PC-9 (cell line): ENCODE measurements at regions not wholly inside any gene's neighbourhood (a gene's known extent, or its start where the extent isn't known, plus 50 kb on each side); places are given as distances from the start of the nearest gene placed in this dataset.
A peak's percentile ranks its signal among the peaks of the same experiment; 100 is the strongest.
"Not testable (repeated sequence)": the region's sequence is repeated elsewhere in the genome, so short reads cannot be mapped to it uniquely, and the experiment has no call there.

Source experiments
- BruUV-seq: library from RNA; stranded (reverse); fragments of 400-500 nt; replicated peaks from 2 replicates; lab custom pipeline; 2021; lab: Mats Ljungman, UMichigan
- CTCF ChIA-PET: fragments of 300-600 bp; sonication (Branson Sonifier 250); formaldehyde crosslinking; loops from one replicate; lab custom pipeline; 2022; ENCODE audit warnings: antibody characterized with exemption; lab: Charles Lee
- POLR2A ChIA-PET: fragments of 300-600 bp; sonication (Branson Sonifier 250); formaldehyde crosslinking; loops from one replicate; lab custom pipeline; 2022; ENCODE audit warnings: antibody characterized with exemption; ENCODE audit not compliant: unreplicated experiment; lab: Charles Lee
- DNase-seq, 2 experiments: peaks; one replicate each; pipeline versions ENCODE4 v3.0.0 to v3.0.0-alpha.2; 2015 to 2022; ENCODE audit warnings: mixed read lengths in 1 of 2
- H2AFZ ChIP-seq: fragments of 200-600 bp; sonication (generic); 2 replicates; pipeline ENCODE4 v1.8.1; 2017; ENCODE audit warnings: antibody characterized with exemption
- H3F3A ChIP-seq: fragments of 200-600 bp; sonication (generic); 2 replicates; pipeline ENCODE4 v1.8.1; 2017; ENCODE audit warnings: antibody characterized with exemption, mild to moderate bottlenecking, low read depth; ENCODE audit not compliant: insufficient read depth
- H3K27ac ChIP-seq: fragments of 200-600 bp; sonication (generic); 2 replicates; pipeline ENCODE4 v1.6.1; 2016; ENCODE audit warnings: mixed run types
- H3K27me3 ChIP-seq: fragments of 200-600 bp; sonication (generic); 2 replicates; pipeline ENCODE4 v1.6.1; 2016; ENCODE audit warnings: low read depth, mixed run types; ENCODE audit not compliant: insufficient read depth
- H3K36me3 ChIP-seq: fragments of 200-600 bp; sonication (generic); 2 replicates; pipeline ENCODE4 v1.6.1; 2016; ENCODE audit warnings: low read depth, mixed run types
- H3K4me1 ChIP-seq: fragments of 200-600 bp; sonication (generic); replicated peaks from 2 replicates; pipeline ENCODE4 v1.6.1; 2016; ENCODE audit warnings: mixed run types; ENCODE audit not compliant: insufficient read depth
- H3K4me2 ChIP-seq: fragments of 200-600 bp; sonication (generic); 2 replicates; pipeline ENCODE4 v1.6.1; 2017; ENCODE audit warnings: mixed run types
- H3K4me3 ChIP-seq: fragments of 200-600 bp; sonication (generic); 2 replicates; pipeline ENCODE4 v1.6.1; 2016; ENCODE audit warnings: mixed run types
- H3K79me2 ChIP-seq: fragments of 200-600 bp; sonication (generic); 2 replicates; pipeline ENCODE4 v1.6.1; 2017; ENCODE audit warnings: low read depth, mixed run types
- H3K9me2 ChIP-seq: fragments of 200-600 bp; sonication (generic); 2 replicates; pipeline ENCODE4 v1.8.1; 2017; ENCODE audit warnings: mild to moderate bottlenecking; ENCODE audit not compliant: insufficient read depth
- H3K9me3 ChIP-seq: fragments of 200-600 bp; sonication (generic); 2 replicates; pipeline ENCODE4 v1.8.1; 2016; ENCODE audit warnings: low read depth; ENCODE audit not compliant: insufficient read depth
- H4K20me1 ChIP-seq: fragments of 200-600 bp; sonication (generic); 2 replicates; pipeline ENCODE4 v1.8.1; 2017; ENCODE audit not compliant: insufficient read depth
- CTCF ChIP-seq: fragments of 200-600 bp; sonication (generic); conservative IDR thresholded peaks from 2 replicates; pipeline ENCODE4 v1.6.1; 2017; ENCODE audit warnings: mixed run types, antibody characterized with exemption, mild to moderate bottlenecking, moderate library complexity
- EZH2 ChIP-seq: fragments of 200-600 bp; sonication (generic); IDR thresholded peaks from 2 replicates; pipeline ENCODE4 v1.8.0; 2017; ENCODE audit warnings: antibody characterized with exemption, low read depth
- intact Hi-C: fragments of 100-400 bp; cut with micrococcal nuclease; formaldehyde crosslinking; loops from one replicate; pipeline ENCODE4 v1.10.0; 2022; ENCODE audit not compliant: unreplicated experiment

DNA sequence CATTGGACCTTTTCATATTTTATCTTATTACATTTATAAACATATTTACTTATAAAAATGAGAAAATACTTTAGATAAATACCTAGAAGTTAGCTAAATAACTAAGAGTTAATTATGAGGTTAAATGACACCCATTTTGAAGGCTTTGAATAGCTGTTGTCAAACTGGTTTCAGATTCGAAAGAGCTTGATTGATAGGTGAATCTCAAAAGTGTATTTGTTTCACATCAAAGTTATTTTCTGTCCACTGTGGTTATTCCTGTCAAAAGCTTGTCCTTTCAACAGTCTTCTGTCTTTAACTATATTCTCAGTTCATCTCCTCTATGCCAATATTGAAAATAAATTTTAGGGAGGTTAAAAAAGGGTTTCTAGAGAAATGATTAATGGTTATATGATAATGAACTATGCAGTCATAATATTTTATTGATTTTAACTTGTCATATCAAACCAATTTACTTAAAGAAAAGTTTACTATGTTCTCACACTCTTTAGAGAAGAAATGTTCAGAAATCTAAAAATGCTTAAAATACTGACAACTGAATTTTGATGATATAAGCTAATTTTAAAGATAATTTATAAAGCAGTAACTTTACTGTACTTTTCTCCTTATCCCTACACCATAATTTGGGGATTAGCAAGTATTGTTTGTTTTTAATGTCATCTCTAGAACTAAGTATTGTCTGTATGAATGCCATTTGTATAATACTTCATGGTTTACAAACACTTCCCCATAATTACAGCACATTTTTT, 72.0 kb upstream of the FOXP2 start:
- intact Hi-C loops, result no loop called here
- CTCF ChIA-PET, result no interaction called here
- DNase-seq, result no peak
- Histone ChIP-seq H3K4me3 (no peak overlapping the region), H3K9me3 (no peaks in the 10 kb centered on the region), H3F3A (no peaks in the 10 kb centered on the region), H4K20me1 (no peaks in the 10 kb centered on the region), H3K27me3 (no peaks in the 10 kb centered on the region), H3K4me1 (no peaks in the 10 kb centered on the region), H3K27ac (no peak overlapping the region), H3K36me3 (no peaks in the 10 kb centered on the region), H3K79me2 (no peaks in the 10 kb centered on the region), H3K9me2 (no peaks in the 10 kb centered on the region), H2AFZ (no peak overlapping the region), H3K4me2 (no peak overlapping the region)
- TF ChIP-seq CTCF (no peak), EZH2 (no peak)
- POLR2A ChIA-PET, result no interaction called here
- BruUV-seq, result no TSS peak

DNA sequence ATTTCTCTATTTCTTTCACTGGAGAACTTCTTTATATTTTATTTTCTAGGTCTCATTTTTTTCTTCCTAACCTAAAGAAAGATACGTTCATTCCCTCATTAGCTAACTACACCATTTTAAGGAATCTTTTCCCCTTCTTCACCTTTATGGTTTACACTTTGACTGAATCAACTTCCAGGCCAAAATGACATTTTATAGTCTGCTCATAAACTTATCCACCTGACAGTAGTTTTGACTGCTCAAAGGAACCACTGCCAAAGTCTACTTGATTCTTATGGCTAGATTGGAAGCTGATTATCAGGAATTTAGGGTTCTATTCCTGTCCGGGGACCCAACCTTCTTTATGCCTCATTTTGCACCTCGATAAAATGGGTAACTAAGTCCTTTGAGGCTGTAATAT, 73.0 kb upstream of the FOXP2 start:
- no peaks in the 10 kb centered on the region for H3K9me3 ChIP-seq
- H3K4me2 ChIP-seq, result no peak overlapping the region
- H3K9me2 ChIP-seq, result no peaks in the 10 kb centered on the region
- intact Hi-C loops, result no loop called here
- no peak overlapping the region for H3K4me3 ChIP-seq
- H3K4me1 ChIP-seq, result no peaks in the 10 kb centered on the region
- H3F3A ChIP-seq, result no peaks in the 10 kb centered on the region
- ChIA-PET CTCF (no interaction called here), POLR2A (no interaction called here)
- no peaks in the 10 kb centered on the region for H4K20me1 ChIP-seq
- TF ChIP-seq CTCF (no peak), EZH2 (no peak)
- H3K27ac ChIP-seq, result no peak overlapping the region
- H3K27me3 ChIP-seq, result no peaks in the 10 kb centered on the region
- H3K79me2 ChIP-seq, result no peaks in the 10 kb centered on the region
- DNase-seq, result no peak
- no peaks in the 10 kb centered on the region for H3K36me3 ChIP-seq
- peak overlapping the region; percentile 62; the same call in 1 of the 2 replicates for H2AFZ ChIP-seq
- BruUV-seq, result no TSS peak

DNA sequence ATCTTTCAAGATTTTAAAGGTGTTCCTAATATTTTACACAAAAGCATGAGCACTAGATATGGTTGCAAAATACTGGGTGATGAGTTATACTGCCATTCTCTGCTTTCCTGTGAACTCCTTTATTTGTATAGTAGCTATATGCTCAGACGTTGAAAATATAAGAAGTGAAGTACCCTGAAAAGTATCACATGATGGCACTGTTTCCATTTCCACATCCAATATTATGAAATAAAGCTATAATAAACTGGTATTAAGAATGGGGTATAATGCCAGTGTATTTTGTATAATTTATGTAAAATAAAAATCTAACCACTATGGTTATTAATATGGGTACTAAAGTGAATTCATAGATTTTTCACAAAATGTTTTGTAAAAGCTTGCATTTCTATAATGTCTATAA, 79.6 kb upstream of the FOXP2 start:
- no peaks in the 10 kb centered on the region for H4K20me1 ChIP-seq

DNA sequence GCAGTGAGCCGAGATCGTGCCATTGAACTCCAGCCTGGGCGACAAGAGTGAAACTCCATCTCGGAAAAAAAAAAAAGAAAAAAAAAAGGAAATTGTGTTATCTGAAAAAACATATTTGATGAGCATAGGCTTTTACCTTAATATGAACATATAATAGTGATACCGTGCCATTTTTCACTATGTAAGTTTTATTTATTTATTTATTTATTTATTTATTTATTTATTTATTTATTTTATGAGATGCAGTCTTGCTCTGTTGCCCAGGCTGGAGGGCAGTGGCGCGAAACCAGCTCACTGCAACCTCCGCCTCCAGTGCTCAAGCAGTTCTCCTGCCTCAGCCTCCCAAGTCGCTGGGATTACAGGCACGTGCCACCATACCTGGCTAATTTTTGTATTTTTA, 85.2 kb upstream of the FOXP2 start:
- H3K79me2 ChIP-seq, H3K9me3 ChIP-seq, H3K4me3 ChIP-seq, H3K27me3 ChIP-seq, H3K4me2 ChIP-seq, H3K27ac ChIP-seq, H3K9me2 ChIP-seq, CTCF ChIA-PET, H3K4me1 ChIP-seq, intact Hi-C loops, BruUV-seq, H2AFZ ChIP-seq, DNase-seq, H4K20me1 ChIP-seq, H3K36me3 ChIP-seq, H3F3A ChIP-seq, POLR2A ChIA-PET: not testable (repeated sequence)

More for the DNA sequence above, 79.6 kb upstream of the FOXP2 start:
- Histone ChIP-seq H3K4me1 (no peaks in the 10 kb centered on the region), H3K9me3 (no peaks in the 10 kb centered on the region), H3K36me3 (no peaks in the 10 kb centered on the region), H3K4me2 (no peak overlapping the region), H3K79me2 (no peaks in the 10 kb centered on the region), H3K27me3 (no peaks in the 10 kb centered on the region), H2AFZ (no peak overlapping the region), H3K9me2 (no peaks in the 10 kb centered on the region), H3F3A (no peaks in the 10 kb centered on the region), H3K4me3 (no peak overlapping the region), H3K27ac (no peak overlapping the region)
- intact Hi-C loops, result no loop called here
- no peak for DNase-seq
- ChIA-PET CTCF (no interaction called here), POLR2A (no interaction called here)
- no peak for TF ChIP-seq CTCF
- TF ChIP-seq EZH2, result no peak
- no TSS peak for BruUV-seq
